GM12872 (cell line): ENCODE measurements at regions not wholly inside any gene's neighbourhood (a gene's known extent, or its start where the extent isn't known, plus 50 kb on each side); places are given as distances from the start of the nearest gene placed in this dataset.

ENCODE experiments used
- TF ChIP-seq, protein P1 (sequence below): IDR thresholded peaks from 3 replicates; pipeline ENCODE4 v1.5.1; 2011; ENCODE audit warnings: low read depth, mild to moderate bottlenecking, low read length, moderate library complexity; ENCODE audit not compliant: insufficient read depth

DNA sequence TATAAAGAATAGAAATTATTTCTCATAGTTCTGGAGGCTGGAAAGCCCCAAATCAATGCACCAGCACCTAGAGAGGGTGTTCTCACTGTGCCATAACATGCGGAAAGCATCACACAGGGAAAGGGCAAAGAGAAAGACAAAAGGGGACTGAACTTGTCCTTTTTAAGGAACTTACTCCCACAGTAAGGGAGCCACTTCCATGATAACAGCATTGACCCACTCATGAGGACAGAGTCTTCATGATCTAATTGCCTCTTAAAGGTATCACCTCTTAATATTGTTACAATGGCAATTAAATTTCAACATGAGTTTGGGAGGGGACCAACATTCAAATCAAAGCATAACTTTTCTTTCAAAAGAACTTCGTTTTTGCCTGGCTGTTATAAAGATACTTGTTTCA, 582.2 kb upstream of the ARID1B start:
- TF ChIP-seq, protein P1, sequence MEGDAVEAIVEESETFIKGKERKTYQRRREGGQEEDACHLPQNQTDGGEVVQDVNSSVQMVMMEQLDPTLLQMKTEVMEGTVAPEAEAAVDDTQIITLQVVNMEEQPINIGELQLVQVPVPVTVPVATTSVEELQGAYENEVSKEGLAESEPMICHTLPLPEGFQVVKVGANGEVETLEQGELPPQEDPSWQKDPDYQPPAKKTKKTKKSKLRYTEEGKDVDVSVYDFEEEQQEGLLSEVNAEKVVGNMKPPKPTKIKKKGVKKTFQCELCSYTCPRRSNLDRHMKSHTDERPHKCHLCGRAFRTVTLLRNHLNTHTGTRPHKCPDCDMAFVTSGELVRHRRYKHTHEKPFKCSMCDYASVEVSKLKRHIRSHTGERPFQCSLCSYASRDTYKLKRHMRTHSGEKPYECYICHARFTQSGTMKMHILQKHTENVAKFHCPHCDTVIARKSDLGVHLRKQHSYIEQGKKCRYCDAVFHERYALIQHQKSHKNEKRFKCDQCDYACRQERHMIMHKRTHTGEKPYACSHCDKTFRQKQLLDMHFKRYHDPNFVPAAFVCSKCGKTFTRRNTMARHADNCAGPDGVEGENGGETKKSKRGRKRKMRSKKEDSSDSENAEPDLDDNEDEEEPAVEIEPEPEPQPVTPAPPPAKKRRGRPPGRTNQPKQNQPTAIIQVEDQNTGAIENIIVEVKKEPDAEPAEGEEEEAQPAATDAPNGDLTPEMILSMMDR, result no peak

DNA sequence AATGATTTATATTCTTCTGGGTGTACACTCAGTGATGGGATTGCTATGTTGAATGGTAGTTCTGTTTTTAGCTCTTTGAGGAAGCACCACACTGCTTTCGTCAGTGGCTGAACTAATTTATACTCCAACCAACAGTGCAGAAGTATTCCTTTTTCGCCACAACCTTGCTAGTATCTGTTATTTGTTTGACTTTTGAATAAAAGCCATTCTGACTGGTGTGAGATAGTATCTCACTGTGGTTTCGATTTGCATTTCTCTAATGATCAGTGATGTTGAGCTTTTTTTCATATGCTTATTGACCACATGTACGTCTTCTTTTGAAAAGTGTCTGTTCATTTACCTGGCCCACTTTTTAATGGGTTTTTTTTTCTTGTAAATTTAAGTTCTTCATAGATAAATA, 583.8 kb upstream of the ARID1B start:
- TF ChIP-seq, protein P1, result no peak

DNA sequence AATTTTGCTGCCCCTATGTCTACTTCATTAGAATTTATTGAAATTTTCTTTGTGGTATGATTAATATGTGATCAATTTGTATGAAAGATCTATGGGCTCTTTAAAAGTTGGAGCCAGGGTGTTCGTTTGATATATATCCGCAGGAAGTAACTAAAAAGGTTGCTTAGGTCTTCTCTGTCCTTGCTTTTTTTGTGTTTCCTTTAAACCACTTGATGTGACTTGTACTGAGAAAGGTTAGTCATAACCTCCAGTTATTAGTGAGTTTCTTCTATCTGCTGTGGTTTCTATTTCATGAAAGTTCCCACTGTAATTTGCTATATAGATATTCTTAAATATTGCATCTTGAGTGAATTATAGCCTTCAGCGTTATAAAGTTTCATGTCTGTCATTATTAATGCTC, 585.3 kb upstream of the ARID1B start:
- TF ChIP-seq, protein P1, result no peak

DNA sequence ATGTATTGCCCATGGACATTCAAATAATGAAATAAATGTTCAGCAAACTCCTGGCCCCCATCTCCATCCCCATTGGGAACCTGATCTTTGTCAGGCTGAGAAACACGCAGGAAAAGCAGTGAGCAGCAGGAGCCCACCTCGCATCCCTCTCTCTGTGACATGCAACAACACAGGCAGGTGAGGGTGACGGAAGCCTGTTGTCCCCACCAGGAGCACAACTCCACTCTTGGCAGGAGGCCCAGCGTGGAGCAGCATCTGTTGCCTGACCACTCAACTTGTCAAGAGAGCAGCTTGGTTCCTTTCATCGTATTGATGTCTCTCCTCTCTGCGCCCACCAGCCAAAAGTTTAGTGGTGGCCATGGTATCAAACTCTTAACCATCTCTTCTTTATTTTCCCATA, 586.9 kb upstream of the ARID1B start:
- TF ChIP-seq, protein P1, result no peak

DNA sequence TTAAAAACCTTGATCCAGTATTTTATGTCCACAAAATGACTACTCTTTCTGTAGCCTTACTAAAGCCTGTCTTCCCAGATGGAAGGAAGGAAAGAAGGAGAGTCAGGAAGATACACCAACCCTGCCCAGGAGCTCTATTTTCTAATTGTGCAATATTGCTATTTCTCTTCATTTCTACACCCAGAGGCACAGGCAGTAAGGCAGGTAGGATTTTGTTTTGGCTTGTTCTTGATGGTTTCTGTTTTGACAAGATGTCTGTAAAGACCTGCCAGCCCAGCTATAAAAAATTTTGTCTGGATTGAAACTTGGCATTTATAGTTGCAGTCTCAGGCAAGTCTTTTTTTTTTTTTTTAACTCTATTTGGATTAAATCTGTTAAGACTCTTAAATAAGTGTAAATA, 587.5 kb upstream of the ARID1B start:
- TF ChIP-seq, protein P1, result no peak

DNA sequence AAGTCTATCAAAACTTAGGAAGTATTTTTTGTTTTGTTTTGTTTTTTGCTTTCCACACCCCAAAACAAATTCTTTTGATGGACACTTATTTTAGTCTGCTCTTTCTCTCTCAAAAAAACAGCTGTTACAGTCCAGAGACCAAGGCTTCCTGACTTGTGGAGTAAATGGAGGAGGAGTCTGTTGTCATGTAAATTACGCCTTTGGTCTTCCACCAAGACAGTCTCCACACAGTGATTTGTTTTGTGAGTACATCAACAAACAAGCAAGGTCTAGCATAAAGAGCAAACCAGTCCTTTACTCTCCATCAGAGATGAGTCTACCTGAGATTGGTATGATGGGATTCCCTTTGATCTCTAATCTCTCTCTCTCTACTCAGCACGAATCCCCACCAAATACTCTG, 588.0 kb upstream of the ARID1B start:
- TF ChIP-seq, protein P1, result no peak

DNA sequence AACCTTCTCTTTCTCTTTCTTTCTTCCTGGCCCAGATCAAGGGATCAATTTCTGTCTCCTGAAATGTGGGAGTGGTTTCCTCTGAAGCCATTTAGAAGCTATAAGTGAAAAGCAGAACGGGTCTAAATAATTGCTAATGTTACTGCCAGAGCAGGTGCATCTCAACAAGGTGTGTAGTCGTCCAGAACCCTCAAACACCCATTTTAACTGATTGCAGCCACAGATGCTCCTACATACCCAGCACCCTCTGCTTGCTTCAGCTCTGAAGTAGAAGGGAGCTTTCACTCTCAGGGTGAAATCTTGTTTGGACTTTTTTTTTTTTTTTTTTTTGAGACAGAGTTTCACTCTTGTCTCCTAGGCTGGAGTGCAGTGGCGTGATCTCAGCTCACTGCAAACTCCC, 592.1 kb upstream of the ARID1B start:
- TF ChIP-seq, protein P1, result no peak

DNA sequence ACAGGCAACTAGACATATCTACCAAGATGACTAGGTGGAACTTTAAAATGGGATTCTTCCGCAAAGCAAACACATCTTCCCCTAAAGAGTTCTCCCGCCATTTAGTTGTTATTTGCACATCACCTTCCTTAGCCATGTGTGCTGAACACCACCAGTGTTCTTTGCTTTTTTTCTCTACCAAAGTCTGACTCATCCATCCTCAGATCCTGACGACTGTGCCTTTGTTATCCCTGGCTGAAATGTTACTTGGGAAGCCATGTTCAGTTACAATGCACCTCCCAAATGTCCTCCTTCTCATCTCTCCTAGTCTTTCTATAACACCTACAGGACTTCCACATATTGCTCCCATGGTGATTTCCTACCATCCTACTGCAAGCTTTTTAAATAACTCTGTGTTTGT, 593.5 kb upstream of the ARID1B start:
- TF ChIP-seq, protein P1, result no peak
